OCI-LY1 (cell line): ENCODE measurements at regions not wholly inside any gene's neighbourhood (a gene's known extent, or its start where the extent isn't known, plus 50 kb on each side); places are given as distances from the start of the nearest gene placed in this dataset.

Source experiments
- H2AFZ ChIP-seq: fragments of 200-600 bp; sonication (generic), shearing (Covaris generic); 2 replicates; pipeline ENCODE4 v1.6.0; 2014; ENCODE audit warnings: antibody characterized with exemption, mild to moderate bottlenecking, low read length
- H3F3A ChIP-seq: fragments of 200-600 bp; sonication (generic), shearing (Covaris generic); 2 replicates; pipeline ENCODE4 v1.6.0; 2014; ENCODE audit warnings: mild to moderate bottlenecking, antibody characterized with exemption, low read length, moderate library complexity; ENCODE audit not compliant: insufficient read depth
- H3K27ac ChIP-seq: fragments of 200-600 bp; sonication (generic); 2 replicates; pipeline ENCODE4 v1.5.1; 2014; ENCODE audit warnings: low read length, mixed run types, mild to moderate bottlenecking, low read depth; ENCODE audit not compliant: poor library complexity, severe bottlenecking
- H3K27me3 ChIP-seq: fragments of 200-600 bp; sonication (generic); 2 replicates; pipeline ENCODE4 v1.6.0; 2014; ENCODE audit warnings: antibody characterized with exemption, mild to moderate bottlenecking, low read length, moderate library complexity; ENCODE audit not compliant: insufficient read depth
- H3K36me3 ChIP-seq: fragments of 200-600 bp; sonication (generic); 2 replicates; pipeline ENCODE4 v1.6.1; 2014; ENCODE audit warnings: mild to moderate bottlenecking, antibody characterized with exemption, low read length, moderate library complexity, mixed read lengths; ENCODE audit not compliant: insufficient read depth
- H3K4me1 ChIP-seq: fragments of 200-600 bp; sonication (generic); 2 replicates; pipeline ENCODE4 v1.5.1; 2014; ENCODE audit warnings: mild to moderate bottlenecking, low read length, moderate library complexity; ENCODE audit not compliant: insufficient read depth, severe bottlenecking
- H3K4me2 ChIP-seq: fragments of 200-600 bp; sonication (generic), shearing (Covaris generic); 2 replicates; pipeline ENCODE4 v1.6.1; 2014; ENCODE audit warnings: low read length
- H3K4me3 ChIP-seq: fragments of 200-600 bp; sonication (generic); 2 replicates; pipeline ENCODE4 v1.5.1; 2014; ENCODE audit warnings: low read length, low read depth, mild to moderate bottlenecking, mixed read lengths; ENCODE audit not compliant: poor library complexity, severe bottlenecking
- H3K79me2 ChIP-seq: fragments of 200-600 bp; shearing (Covaris generic); 2 replicates; pipeline ENCODE4 v1.6.1; 2016; ENCODE audit warnings: mixed run types, low read length, mixed read lengths; ENCODE audit not compliant: insufficient read depth
- H3K9ac ChIP-seq: fragments of 200-600 bp; sonication (generic), shearing (Covaris generic); 2 replicates; pipeline ENCODE4 v1.6.1; 2014; ENCODE audit warnings: mild to moderate bottlenecking, low read length, mixed read lengths
- H3K9me2 ChIP-seq: fragments of 200-600 bp; sonication (generic), shearing (Covaris generic); 2 replicates; pipeline ENCODE4 v1.6.1; 2014; ENCODE audit warnings: low read depth, mild to moderate bottlenecking, low read length, mixed read lengths
- H3K9me3 ChIP-seq: fragments of 200-600 bp; shearing (Covaris generic); 2 replicates; pipeline ENCODE4 v1.6.1; 2014; ENCODE audit warnings: low read length, mixed read lengths
- H4K20me1 ChIP-seq: fragments of 200-600 bp; sonication (generic), shearing (Covaris generic); 2 replicates; pipeline ENCODE4 v1.6.0; 2016; ENCODE audit warnings: mild to moderate bottlenecking, low read length; ENCODE audit not compliant: insufficient read depth
- EZH2 ChIP-seq: fragments of 200-600 bp; sonication (generic), shearing (Covaris generic); IDR thresholded peaks from 2 replicates; pipeline ENCODE4 v1.8.0; 2017; ENCODE audit warnings: borderline replicate concordance, mixed run types, mild to moderate bottlenecking, antibody characterized with exemption, low read length, moderate library complexity, mixed read lengths
- TF ChIP-seq, protein P1 (sequence below): fragments of 200-600 bp; sonication (generic), shearing (Covaris generic); IDR thresholded peaks from 2 replicates; pipeline ENCODE4 v1.5.1; 2017; ENCODE audit warnings: mild to moderate bottlenecking, antibody characterized with exemption, low read length, moderate library complexity, mixed read lengths

DNA sequence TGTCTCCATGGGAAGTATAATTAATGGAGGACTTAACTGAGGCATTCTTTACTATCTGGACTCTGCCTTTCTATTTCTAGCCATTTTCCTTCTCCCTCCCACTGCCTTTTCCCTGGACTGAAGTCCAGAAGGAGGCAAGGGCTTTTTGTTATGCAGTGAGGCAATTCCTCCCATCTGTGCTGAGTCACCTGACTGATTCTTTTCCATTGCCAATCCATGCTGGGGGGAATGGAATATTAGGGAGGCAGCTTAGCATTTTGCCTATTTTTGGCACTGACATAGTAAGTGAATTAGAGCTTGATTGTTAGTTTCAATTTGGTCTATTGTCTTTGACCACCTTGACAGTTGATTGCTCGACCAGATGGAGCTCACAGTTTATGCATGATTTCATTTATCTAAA is 1000.6 kb upstream of the PRMT6 start:
- Histone ChIP-seq H3K9me2 (no peaks in the 10 kb centered on the region), H3F3A (no peaks in the 10 kb centered on the region), H2AFZ (no peak overlapping the region), H3K9ac (no peak overlapping the region), H3K79me2 (no peaks in the 10 kb centered on the region), H3K36me3 (no peaks in the 10 kb centered on the region), H3K27ac (no peak overlapping the region), H3K4me2 (no peak overlapping the region), H3K4me3 (no peak overlapping the region), H4K20me1 (no peaks in the 10 kb centered on the region), H3K27me3 (no peaks in the 10 kb centered on the region), H3K4me1 (no peaks in the 10 kb centered on the region), H3K9me3 (no peaks in the 10 kb centered on the region)
- TF ChIP-seq, protein P1, sequence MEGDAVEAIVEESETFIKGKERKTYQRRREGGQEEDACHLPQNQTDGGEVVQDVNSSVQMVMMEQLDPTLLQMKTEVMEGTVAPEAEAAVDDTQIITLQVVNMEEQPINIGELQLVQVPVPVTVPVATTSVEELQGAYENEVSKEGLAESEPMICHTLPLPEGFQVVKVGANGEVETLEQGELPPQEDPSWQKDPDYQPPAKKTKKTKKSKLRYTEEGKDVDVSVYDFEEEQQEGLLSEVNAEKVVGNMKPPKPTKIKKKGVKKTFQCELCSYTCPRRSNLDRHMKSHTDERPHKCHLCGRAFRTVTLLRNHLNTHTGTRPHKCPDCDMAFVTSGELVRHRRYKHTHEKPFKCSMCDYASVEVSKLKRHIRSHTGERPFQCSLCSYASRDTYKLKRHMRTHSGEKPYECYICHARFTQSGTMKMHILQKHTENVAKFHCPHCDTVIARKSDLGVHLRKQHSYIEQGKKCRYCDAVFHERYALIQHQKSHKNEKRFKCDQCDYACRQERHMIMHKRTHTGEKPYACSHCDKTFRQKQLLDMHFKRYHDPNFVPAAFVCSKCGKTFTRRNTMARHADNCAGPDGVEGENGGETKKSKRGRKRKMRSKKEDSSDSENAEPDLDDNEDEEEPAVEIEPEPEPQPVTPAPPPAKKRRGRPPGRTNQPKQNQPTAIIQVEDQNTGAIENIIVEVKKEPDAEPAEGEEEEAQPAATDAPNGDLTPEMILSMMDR: no peak
- no peak for TF ChIP-seq EZH2

DNA sequence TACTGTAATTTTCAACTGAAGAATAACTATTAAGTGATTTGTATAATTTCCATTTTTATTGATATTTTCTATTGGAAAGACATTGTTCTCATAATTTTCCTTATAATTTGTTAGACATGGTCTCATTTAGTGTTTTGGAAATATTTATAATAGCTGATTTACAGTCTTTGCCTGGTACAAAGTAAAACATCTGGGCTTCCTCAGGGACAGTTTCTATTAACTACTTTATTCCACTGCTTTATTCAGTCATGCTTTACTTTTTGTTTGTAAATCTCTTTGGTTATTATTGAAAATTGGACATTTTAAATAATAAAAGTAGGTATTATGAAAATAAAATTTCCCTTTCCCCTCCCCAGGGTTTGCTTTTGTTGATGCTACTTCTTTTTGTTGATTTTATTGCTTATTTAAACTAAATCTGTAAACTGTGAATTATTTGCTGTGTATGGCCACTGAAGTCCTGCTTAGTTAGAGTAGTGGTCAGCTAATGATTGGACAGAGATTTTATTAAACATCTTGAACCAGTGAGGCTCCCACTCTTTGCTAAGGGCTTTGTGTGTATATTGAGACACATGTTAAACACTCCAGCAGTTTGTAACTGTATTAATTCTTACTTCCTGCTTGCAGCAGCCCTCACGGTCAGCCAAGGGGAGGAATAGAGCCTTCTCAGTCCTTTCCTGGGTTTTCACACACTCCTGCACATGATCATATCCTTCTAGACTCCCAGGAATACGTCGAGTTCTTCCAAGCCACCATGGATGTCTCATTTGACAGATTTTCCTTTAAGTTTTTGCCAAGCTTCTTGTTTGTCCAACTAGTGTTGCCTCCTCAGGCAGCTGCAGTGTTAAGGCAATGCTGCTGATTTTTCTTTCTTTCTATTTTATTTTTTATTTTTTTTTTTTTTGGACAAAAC is 994.6 kb upstream of the PRMT6 start:
- Histone ChIP-seq H4K20me1 (no peaks in the 10 kb centered on the region), H3K79me2 (no peaks in the 10 kb centered on the region), H3K4me1 (no peaks in the 10 kb centered on the region), H3K9ac (no peak overlapping the region), H3K27me3 (no peaks in the 10 kb centered on the region), H3K9me2 (no peaks in the 10 kb centered on the region), H3K36me3 (no peaks in the 10 kb centered on the region), H3F3A (no peaks in the 10 kb centered on the region), H3K4me3 (no peak overlapping the region), H2AFZ (no peak overlapping the region), H3K27ac (no peak overlapping the region), H3K4me2 (no peak overlapping the region), H3K9me3 (no peaks in the 10 kb centered on the region)
- no peak for TF ChIP-seq EZH2
- TF ChIP-seq, protein P1: no peak

DNA sequence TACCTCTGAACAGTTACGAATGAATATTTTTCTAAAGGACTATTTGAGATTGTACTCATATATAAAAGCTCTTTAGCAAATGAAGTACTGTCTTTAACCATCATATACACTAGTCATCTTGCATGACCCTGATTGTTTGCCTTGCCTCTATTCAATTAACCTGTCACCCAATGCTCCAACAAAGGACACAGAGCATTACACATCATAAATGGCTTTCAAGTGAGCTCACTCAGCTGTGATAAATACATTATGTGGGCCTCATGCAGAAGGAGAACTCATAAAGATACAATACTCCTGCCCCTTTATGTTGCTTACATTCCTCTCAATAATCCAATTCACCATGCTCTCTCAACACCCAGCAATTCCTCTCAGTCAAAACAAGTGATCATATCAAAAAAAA is 993.0 kb upstream of the PRMT6 start:
- no peak overlapping the region for H3K4me3 ChIP-seq
- no peaks in the 10 kb centered on the region for H3K27me3 ChIP-seq
- H3K9me2 ChIP-seq: no peaks in the 10 kb centered on the region
- H3K4me2 ChIP-seq: no peak overlapping the region
- no peaks in the 10 kb centered on the region for H3F3A ChIP-seq
- TF ChIP-seq, protein P1: no peak
- TF ChIP-seq EZH2: no peak
- no peaks in the 10 kb centered on the region for H3K9me3 ChIP-seq
- H3K4me1 ChIP-seq: no peaks in the 10 kb centered on the region
- H3K27ac ChIP-seq: no peak overlapping the region
- H2AFZ ChIP-seq: no peak overlapping the region
- H3K9ac ChIP-seq: no peak overlapping the region
- no peaks in the 10 kb centered on the region for H3K36me3 ChIP-seq
- H4K20me1 ChIP-seq: no peaks in the 10 kb centered on the region
- H3K79me2 ChIP-seq: no peaks in the 10 kb centered on the region
